Uterus (tissue), 3 donors: ENCODE measurements at regions not wholly inside any gene's neighbourhood (a gene's known extent, or its start where the extent isn't known, plus 50 kb on each side); places are given as distances from the start of the nearest gene placed in this dataset.

ENCODE experiments used
- DNase-seq, 2 donors: peaks; one replicate each; pipeline ENCODE4 v3.0.0-alpha.2; 2019 to 2020
- H3K27ac ChIP-seq, 2 donors: fragments of 200-600 bp; sonication (generic); 1 replicate in 1 of 2; 2 replicates in 1 of 2; pipeline ENCODE4 v1.5.1; 2016 to 2018
- H3K27me3 ChIP-seq, 2 donors: fragments of 200-600 bp; sonication (generic); one replicate each; pipeline ENCODE4 v1.5.1; 2018 to 2019; ENCODE audit warnings: control low read depth in 1 of 2
- H3K36me3 ChIP-seq, 2 donors: fragments of 200-600 bp; sonication (generic); one replicate each; pipeline ENCODE4 v1.5.1; 2019; ENCODE audit warnings: control low read depth in 1 of 2
- H3K4me1 ChIP-seq, 2 donors: fragments of 200-600 bp; sonication (generic); one replicate each; pipeline ENCODE4 v1.5.1; 2018 to 2019; ENCODE audit warnings: control low read depth in 1 of 2
- H3K4me3 ChIP-seq, 2 donors: fragments of 200-600 bp; sonication (generic); 1 replicate in 1 of 2; 2 replicates in 1 of 2; pipeline ENCODE4 v1.5.1; 2018 to 2019; ENCODE audit warnings: mild to moderate bottlenecking in 1 of 2
- H3K9me3 ChIP-seq, 2 donors: fragments of 200-600 bp; sonication (generic); one replicate each; pipeline ENCODE4 v1.5.1; 2019; ENCODE audit warnings: control low read depth in 1 of 2
- POLR2A ChIP-seq, 2 donors: fragments of 450-650 bp; IDR thresholded peaks; one replicate each; pipeline ENCODE4 v1.6.1; 2016; ENCODE audit warnings: antibody characterized with exemption in 2 of 2, mild to moderate bottlenecking in 1 of 2, moderate library complexity in 1 of 2
- intact Hi-C: fragments of 100-400 bp; cut with DNase I; formaldehyde crosslinking; loops from one replicate; pipeline ENCODE4 v1.15.1; 2023; ENCODE audit warnings: low total_unique reads
- TF ChIP-seq, protein P1 (sequence below), 4 experiments: fragments of 200-600 bp in 2 of 4; fragments of 450-650 bp in 2 of 4; sonication (generic) in 2 of 4; IDR thresholded peaks; one replicate each; pipeline ENCODE4 v1.5.1; 2016 to 2019; ENCODE audit warnings: antibody characterized with exemption in 4 of 4, mild to moderate bottlenecking in 2 of 4, moderate library complexity in 1 of 4
- donor health status: DM: yes; HTN: yes; CAD: no.

DNA sequence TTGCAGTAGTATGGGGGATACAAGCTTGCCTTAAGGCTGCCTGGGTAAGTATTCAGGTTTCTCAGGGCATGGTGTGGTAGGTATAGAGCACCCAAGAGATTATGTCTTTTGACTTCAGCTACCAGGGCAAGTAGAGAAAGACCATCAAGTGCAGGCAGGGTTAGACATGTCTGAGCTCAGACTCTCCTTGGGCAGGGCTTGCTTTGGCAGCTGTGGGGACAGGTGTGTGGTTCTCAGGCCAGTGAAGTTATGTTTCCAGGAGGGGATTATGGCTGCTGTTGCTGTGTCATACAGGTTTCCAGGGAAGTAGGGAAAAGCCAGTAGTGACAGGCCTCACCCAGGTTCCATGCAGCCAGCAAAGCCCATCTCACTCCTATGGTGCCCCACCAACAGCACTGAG, 1040.4 kb downstream of the FLRT2 start:
- Histone ChIP-seq H3K4me3 (no peak overlapping the region), H3K9me3 (no peaks in the 10 kb centered on the region), H3K4me1 (no peaks in the 10 kb centered on the region), H3K27me3 (no peaks in the 10 kb centered on the region), H3K36me3 (peaks cover 0 to 3% of the 10 kb centered on the region in 2 donors), H3K27ac (no peak overlapping the region)
- intact Hi-C loops = no loop called here
- DNase-seq = no peak
- TF ChIP-seq, protein P1, sequence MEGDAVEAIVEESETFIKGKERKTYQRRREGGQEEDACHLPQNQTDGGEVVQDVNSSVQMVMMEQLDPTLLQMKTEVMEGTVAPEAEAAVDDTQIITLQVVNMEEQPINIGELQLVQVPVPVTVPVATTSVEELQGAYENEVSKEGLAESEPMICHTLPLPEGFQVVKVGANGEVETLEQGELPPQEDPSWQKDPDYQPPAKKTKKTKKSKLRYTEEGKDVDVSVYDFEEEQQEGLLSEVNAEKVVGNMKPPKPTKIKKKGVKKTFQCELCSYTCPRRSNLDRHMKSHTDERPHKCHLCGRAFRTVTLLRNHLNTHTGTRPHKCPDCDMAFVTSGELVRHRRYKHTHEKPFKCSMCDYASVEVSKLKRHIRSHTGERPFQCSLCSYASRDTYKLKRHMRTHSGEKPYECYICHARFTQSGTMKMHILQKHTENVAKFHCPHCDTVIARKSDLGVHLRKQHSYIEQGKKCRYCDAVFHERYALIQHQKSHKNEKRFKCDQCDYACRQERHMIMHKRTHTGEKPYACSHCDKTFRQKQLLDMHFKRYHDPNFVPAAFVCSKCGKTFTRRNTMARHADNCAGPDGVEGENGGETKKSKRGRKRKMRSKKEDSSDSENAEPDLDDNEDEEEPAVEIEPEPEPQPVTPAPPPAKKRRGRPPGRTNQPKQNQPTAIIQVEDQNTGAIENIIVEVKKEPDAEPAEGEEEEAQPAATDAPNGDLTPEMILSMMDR (IDR thresholded peaks at IDR 0.05) = no peak
- TF ChIP-seq POLR2A (IDR thresholded peaks at IDR 0.05) = no peak

DNA sequence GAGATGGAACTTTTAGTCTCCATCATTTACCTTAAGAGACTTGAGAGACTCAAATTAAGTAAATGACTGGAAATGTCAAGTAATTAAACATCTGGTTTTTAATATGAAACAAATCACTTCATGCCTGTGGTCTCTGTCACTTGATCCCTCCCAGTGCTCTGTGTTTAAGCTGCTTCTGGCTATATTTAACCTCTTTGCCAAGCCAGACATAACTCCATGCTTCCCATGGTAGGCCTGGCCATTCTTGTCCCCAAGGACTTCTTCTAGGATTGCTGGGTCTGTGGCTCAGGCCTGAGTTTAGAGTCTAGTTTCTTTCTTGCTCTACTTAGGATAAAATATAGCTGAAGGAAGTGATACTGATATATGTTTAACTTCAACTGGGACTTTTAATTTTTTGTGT, 1013.6 kb downstream of the FLRT2 start:
- no peak for DNase-seq
- TF ChIP-seq, protein P1 (IDR thresholded peaks at IDR 0.05) = no peak
- no peak for TF ChIP-seq POLR2A (IDR thresholded peaks at IDR 0.05)
- Histone ChIP-seq H3K9me3 (no peaks in the 10 kb centered on the region), H3K36me3 (no peaks in the 10 kb centered on the region), H3K4me3 (no peak overlapping the region), H3K27me3 (no peaks in the 10 kb centered on the region), H3K27ac (no peak overlapping the region), H3K4me1 (peaks cover 0 to 5% of the 10 kb centered on the region in 2 donors)
- intact Hi-C loops = no loop called here

DNA sequence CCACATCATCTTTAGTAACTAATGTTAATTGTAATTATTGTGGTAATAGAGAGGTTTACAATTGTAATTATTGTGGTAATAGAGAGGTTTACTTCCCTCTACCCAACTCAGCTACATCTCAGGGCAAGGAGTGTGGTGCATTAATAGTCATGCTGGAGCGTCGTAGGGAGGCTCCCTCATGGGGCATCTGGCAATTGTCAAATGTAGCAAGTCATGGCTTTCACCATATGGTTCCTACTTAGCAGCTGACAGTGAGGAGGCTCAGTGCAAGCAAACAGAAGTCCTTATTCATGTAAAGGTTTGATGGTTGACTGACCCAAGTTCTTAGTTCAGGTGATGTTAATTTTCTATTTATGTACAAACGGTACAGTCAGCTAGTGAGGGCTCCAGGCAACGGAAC, 1012.0 kb downstream of the FLRT2 start:
- Histone ChIP-seq H3K4me1 (peaks cover 0 to 5% of the 10 kb centered on the region in 2 donors), H3K9me3 (no peaks in the 10 kb centered on the region), H3K27ac (no peak overlapping the region), H3K27me3 (no peaks in the 10 kb centered on the region), H3K4me3 (no peak overlapping the region), H3K36me3 (no peaks in the 10 kb centered on the region)
- TF ChIP-seq, protein P1 (IDR thresholded peaks at IDR 0.05) = no peak
- TF ChIP-seq POLR2A (IDR thresholded peaks at IDR 0.05) = no peak
- intact Hi-C loops = no loop called here
- no peak for DNase-seq

DNA sequence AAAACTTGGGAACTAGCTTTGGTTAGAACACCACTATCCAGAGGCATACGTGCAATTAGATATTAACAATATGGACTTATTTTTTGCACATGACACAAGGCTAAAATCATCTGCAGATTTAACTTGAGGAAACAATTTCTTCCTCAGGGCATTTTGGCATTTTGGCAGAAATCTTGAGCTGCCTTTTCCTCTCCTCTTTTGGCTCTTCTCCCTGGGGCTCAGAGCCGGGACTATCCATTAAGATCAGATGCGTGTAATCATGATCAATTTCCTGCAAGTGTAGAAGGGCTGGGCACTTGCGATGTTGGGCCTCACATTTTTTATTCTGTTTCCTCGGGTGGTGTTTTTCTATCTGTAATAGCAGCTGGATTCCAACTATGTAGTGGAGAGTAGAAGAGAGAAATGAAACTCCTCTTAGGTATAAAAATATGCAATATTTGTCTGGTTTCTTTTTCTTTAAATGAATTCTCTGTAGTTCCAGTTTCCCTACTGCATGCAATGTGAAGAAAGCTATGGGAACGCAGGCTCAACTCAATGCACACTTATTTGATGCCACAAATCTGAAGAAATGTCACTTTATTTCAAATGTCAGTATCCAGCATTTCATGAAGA, 1010.8 kb downstream of the FLRT2 start:
- no peak for DNase-seq
- Histone ChIP-seq H3K4me1 (peaks cover 0 to 5% of the 10 kb centered on the region in 2 donors), H3K27me3 (no peaks in the 10 kb centered on the region), H3K27ac (peak overlapping the region in 1 of 2 donors; percentile 44), H3K9me3 (no peaks in the 10 kb centered on the region), H3K4me3 (no peak overlapping the region), H3K36me3 (no peaks in the 10 kb centered on the region)
- TF ChIP-seq, protein P1 (IDR thresholded peaks at IDR 0.05) = no peak
- no peak for TF ChIP-seq POLR2A (IDR thresholded peaks at IDR 0.05)
- intact Hi-C loops = no loop called here

DNA sequence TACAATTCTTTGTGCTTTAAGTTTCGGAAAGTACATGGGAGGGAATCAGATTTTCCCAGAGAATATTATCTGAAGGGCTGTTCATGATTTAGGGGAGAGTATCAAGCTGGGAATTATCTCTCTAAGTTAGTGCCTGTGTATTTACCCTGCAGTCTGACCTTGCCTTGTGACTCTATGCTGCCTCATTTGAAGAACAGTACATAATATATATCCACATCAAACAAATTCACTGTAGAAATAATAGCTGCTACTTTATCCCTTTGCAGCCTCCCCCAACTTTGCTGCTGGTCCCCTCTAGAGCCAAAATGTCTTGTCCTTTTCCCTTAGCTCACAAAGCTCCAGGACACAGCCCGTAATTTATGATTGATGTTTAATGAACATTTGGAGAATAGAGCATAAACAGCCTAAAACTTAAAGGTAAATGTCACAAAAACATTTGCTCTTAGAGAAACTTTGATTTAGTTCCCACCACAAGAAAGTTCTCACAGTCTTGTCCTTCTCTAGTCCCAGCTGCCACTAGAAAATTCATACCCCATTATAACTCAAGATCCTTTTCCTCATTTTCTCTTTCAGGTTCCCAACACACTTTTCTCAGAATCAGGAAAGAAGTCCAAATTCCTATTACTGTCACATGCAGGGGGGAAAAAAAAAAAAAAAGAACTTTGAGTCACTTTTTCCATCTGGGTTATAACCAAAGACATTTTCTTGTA, 1009.6 kb downstream of the FLRT2 start:
- no peak overlapping the region for H3K4me3 ChIP-seq

More for the DNA sequence above, 1009.6 kb downstream of the FLRT2 start:
- DNase-seq = no peak
- TF ChIP-seq POLR2A (IDR thresholded peaks at IDR 0.05) = no peak
- TF ChIP-seq, protein P1 (IDR thresholded peaks at IDR 0.05) = no peak
- Histone ChIP-seq H3K4me1 (peaks cover 0 to 5% of the 10 kb centered on the region in 2 donors), H3K36me3 (no peaks in the 10 kb centered on the region), H3K27me3 (no peaks in the 10 kb centered on the region), H3K9me3 (no peaks in the 10 kb centered on the region), H3K27ac (peak overlapping the region; percentile 2 to 44)
- intact Hi-C loops = no loop called here
